ENCODE measurements at regions not wholly inside any gene's neighbourhood (a gene's known extent, or its start where the extent isn't known, plus 50 kb on each side); places are given as distances from the start of the nearest gene placed in this dataset.

- TF ChIP-seq CTCF (IDR thresholded peaks at IDR 0.05; ENCODE audit: low read depth, low read length) (no peak), EZH2phosphoT487 (IDR thresholded peaks at IDR 0.05; ENCODE audit: low read depth) (no peak)
Measured at GRCh38 chr2:106735807-106736206, 150.2 kb downstream of the ST6GAL2 start.

All from OCI-LY3 (cell line).